MM.1S (cell line): ENCODE measurements at regions not wholly inside any gene's neighbourhood (a gene's known extent, or its start where the extent isn't known, plus 50 kb on each side); places are given as distances from the start of the nearest gene placed in this dataset.

ENCODE experiments used
- CTCF ChIP-seq: fragments of 300-600 bp; sonication (generic); IDR thresholded peaks from 2 replicates; pipeline ENCODE4 v1.5.1; 2016; ENCODE audit warnings: antibody characterized with exemption, low read length, mixed read lengths
- EZH2phosphoT487 ChIP-seq: fragments of 300-600 bp; sonication (generic); IDR thresholded peaks from 2 replicates; pipeline ENCODE4 v1.6.1; 2018; ENCODE audit warnings: antibody characterized with exemption, low read length

- no peak for TF ChIP-seq CTCF
- TF ChIP-seq EZH2phosphoT487: no peak
Observed at GRCh38 chr14:44099743-44100488, 407.2 kb downstream of the FSCB start.
